Activated gamma-delta T cell (primary cell): ENCODE measurements at regions not wholly inside any gene's neighbourhood (a gene's known extent, or its start where the extent isn't known, plus 50 kb on each side); places are given as distances from the start of the nearest gene placed in this dataset.

ENCODE experiments used
- DNase-seq: peaks from one replicate; lab custom pipeline; 2025; lab: John Stamatoyannopoulos, UW

- no peak for DNase-seq
Measured at GRCh38 chr4:125801924-125802323, 487.2 kb downstream of the FAT4 start.

GRCh38 chr4:125808022-125808421 lies 493.3 kb downstream of the FAT4 start:
- no peak for DNase-seq

- no peak for DNase-seq
Measured at GRCh38 chr4:125808570-125808969, 493.8 kb downstream of the FAT4 start.

GRCh38 chr4:125811892-125812291 lies 497.1 kb downstream of the FAT4 start:
- no peak for DNase-seq

GRCh38 chr4:125826801-125827695 lies 512.3 kb downstream of the FAT4 start:
- no peak for DNase-seq

GRCh38 chr4:125827696-125828052 lies 512.9 kb downstream of the FAT4 start:
- DNase-seq, result no peak

- DNase-seq, result no peak
Measured at GRCh38 chr4:125828346-125828745, 513.6 kb downstream of the FAT4 start.

GRCh38 chr4:125832161-125832560 lies 517.4 kb downstream of the FAT4 start:
- DNase-seq, result no peak

- no peak for DNase-seq
Measured at GRCh38 chr4:125836597-125837195, 521.9 kb downstream of the FAT4 start.

GRCh38 chr4:125837493-125838201 lies 522.9 kb downstream of the FAT4 start:
- no peak for DNase-seq

- DNase-seq, result no peak
Measured at GRCh38 chr4:125838202-125838601, 523.4 kb downstream of the FAT4 start.

GRCh38 chr4:125838924-125839323 lies 524.2 kb downstream of the FAT4 start:
- no peak for DNase-seq

GRCh38 chr4:125843947-125844346 lies 529.2 kb downstream of the FAT4 start:
- no peak for DNase-seq

- DNase-seq, result no peak
Measured at GRCh38 chr4:125847518-125847917, 532.8 kb downstream of the FAT4 start.

GRCh38 chr4:125849869-125850268 lies 535.1 kb downstream of the FAT4 start:
- DNase-seq, result no peak

GRCh38 chr4:125891597-125892258 lies 577.0 kb downstream of the FAT4 start:
- no peak for DNase-seq

GRCh38 chr4:125904802-125905201 lies 590.0 kb downstream of the FAT4 start:
- no peak for DNase-seq

- no peak for DNase-seq
Measured at GRCh38 chr4:125911058-125911457, 596.3 kb downstream of the FAT4 start.

- DNase-seq, result no peak
Measured at GRCh38 chr4:125911481-125911880, 596.7 kb downstream of the FAT4 start.

GRCh38 chr4:125917559-125917958 lies 602.8 kb downstream of the FAT4 start:
- DNase-seq, result no peak

- DNase-seq, result no peak
Measured at GRCh38 chr4:125928652-125929051, 613.9 kb downstream of the FAT4 start.

- DNase-seq, result no peak
Measured at GRCh38 chr4:125938541-125938940, 623.8 kb downstream of the FAT4 start.
